A673 (cell line): ENCODE measurements at regions not wholly inside any gene's neighbourhood (a gene's known extent, or its start where the extent isn't known, plus 50 kb on each side); places are given as distances from the start of the nearest gene placed in this dataset.

Source experiments
- BruUV-seq: library from RNA; stranded (reverse); fragments of 400-500 nt; replicated peaks from 2 replicates; lab custom pipeline; 2021; lab: Mats Ljungman, UMichigan
- CTCF ChIA-PET: fragments of 300-600 bp; sonication (Branson Sonifier 250); formaldehyde crosslinking; loops from one replicate; lab custom pipeline; 2022; ENCODE audit warnings: antibody characterized with exemption; lab: Charles Lee
- POLR2A ChIA-PET: fragments of 300-600 bp; sonication (Branson Sonifier 250); formaldehyde crosslinking; loops from one replicate; lab custom pipeline; 2022; ENCODE audit warnings: antibody characterized with exemption; ENCODE audit not compliant: low non-redundant PET; lab: Charles Lee
- DNase-seq: peaks from one replicate; pipeline ENCODE4 v3.0.0-alpha.2; 2015; ENCODE audit warnings: low spot score
- H3K27ac ChIP-seq: fragments of 200-600 bp; sonication (generic); 2 replicates; pipeline ENCODE4 v1.5.1; 2016; ENCODE audit warnings: mixed run types, low read depth, mild to moderate bottlenecking, mixed read lengths, antibody characterized with exemption, low read length; ENCODE audit not compliant: poor library complexity, severe bottlenecking
- H3K27me3 ChIP-seq: fragments of 200-600 bp; sonication (generic); replicated peaks from 2 replicates; pipeline ENCODE4 v1.6.1; 2017; ENCODE audit warnings: mixed run types, low read depth, mild to moderate bottlenecking, mixed read lengths, antibody characterized with exemption, low read length; ENCODE audit not compliant: insufficient read depth, poor library complexity
- H3K36me3 ChIP-seq: fragments of 200-600 bp; sonication (generic); 2 replicates; pipeline ENCODE4 v1.6.1; 2016; ENCODE audit warnings: mixed run types, mild to moderate bottlenecking, mixed read lengths, antibody characterized with exemption, low read length; ENCODE audit not compliant: insufficient read depth, poor library complexity, severe bottlenecking
- H3K4me1 ChIP-seq: fragments of 200-600 bp; sonication (generic); 2 replicates; pipeline ENCODE4 v1.6.1; 2017; ENCODE audit warnings: mixed run types, mild to moderate bottlenecking, mixed read lengths, antibody characterized with exemption, low read length; ENCODE audit not compliant: insufficient read depth, poor library complexity, severe bottlenecking
- H3K4me3 ChIP-seq: fragments of 200-600 bp; sonication (generic); 2 replicates; pipeline ENCODE4 v1.5.1; 2016; ENCODE audit warnings: low read depth, mixed run types, mild to moderate bottlenecking, mixed read lengths, low read length; ENCODE audit not compliant: poor library complexity, severe bottlenecking
- H3K9me3 ChIP-seq: fragments of 200-600 bp; sonication (generic); 2 replicates; pipeline ENCODE4 v1.6.1; 2016; ENCODE audit warnings: mixed run types, low read depth, mild to moderate bottlenecking, mixed read lengths, antibody characterized with exemption, low read length; ENCODE audit not compliant: poor library complexity, severe bottlenecking
- EZH2 ChIP-seq: fragments of 200-600 bp; sonication (generic); IDR thresholded peaks from 2 replicates; pipeline ENCODE4 v1.6.1; 2017; ENCODE audit warnings: borderline replicate concordance, low read depth, mild to moderate bottlenecking, mixed read lengths, antibody characterized with exemption, low read length; ENCODE audit not compliant: poor library complexity, severe bottlenecking
- intact Hi-C: fragments of 100-400 bp; cut with micrococcal nuclease; formaldehyde crosslinking; loops from one replicate; pipeline ENCODE4 v1.10.0; 2022; ENCODE audit not compliant: unreplicated experiment
- TF ChIP-seq, protein P1 (sequence below): fragments of 300-800, 200-600 bp; sonication (generic); conservative IDR thresholded peaks from 2 replicates; pipeline ENCODE4 v1.5.1; 2017; ENCODE audit warnings: low read depth, mild to moderate bottlenecking, antibody characterized with exemption, low read length, moderate library complexity, mixed read lengths

DNA sequence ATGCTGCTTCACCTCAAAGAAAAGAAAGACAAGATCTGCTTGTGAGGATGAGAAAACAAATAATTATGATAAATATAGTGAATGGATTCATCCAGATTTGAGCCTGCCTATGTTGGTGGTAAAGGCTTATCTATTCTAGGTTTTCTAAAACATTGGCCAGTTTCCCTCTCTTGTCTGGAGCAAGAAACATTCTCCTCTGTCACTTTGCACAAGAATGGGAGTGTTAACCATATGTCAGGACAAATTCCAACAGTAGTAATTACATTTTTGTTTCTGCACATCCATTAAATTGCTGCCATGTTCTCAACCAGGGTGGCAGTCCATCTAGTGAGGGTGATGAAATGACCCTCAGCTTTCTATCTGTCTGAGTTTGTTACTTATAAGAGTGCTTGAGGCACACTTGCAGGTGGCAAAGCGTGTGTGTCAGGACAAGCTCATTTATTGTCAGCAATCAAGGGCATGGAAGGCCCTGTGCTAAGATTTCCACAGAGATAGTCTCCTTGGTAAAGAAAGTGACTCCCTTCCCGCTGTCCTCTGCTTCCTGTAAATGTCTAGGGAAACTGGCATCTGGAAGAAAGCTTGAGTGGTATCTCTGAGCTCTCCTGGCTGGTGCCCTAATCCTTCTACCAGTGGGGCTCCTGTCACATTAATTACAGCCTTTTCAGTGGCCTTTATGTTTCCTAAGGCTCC, 502.1 kb upstream of the FLRT2 start:
- CTCF ChIA-PET, result no interaction called here

DNA sequence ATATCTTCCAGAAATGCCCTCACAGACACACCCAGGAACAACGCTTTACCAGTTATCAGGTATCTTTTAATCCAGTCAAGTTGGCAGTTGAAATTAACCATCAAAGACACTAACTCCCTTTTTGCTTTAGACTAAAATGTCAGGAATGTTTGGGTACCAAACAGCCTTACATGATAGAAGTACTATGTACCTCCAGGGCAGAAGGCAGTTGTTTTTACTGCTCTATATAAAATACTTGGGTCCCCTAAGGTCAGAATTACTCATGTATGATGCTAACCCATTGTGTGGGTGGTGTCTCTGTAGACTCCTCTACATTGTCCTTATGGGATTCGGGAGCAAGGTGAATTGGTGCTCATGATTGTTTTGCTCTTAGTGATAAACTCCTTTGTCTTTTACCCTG, 492.5 kb upstream of the FLRT2 start:
- no peak overlapping the region for H3K27ac ChIP-seq
- TF ChIP-seq, protein P1, sequence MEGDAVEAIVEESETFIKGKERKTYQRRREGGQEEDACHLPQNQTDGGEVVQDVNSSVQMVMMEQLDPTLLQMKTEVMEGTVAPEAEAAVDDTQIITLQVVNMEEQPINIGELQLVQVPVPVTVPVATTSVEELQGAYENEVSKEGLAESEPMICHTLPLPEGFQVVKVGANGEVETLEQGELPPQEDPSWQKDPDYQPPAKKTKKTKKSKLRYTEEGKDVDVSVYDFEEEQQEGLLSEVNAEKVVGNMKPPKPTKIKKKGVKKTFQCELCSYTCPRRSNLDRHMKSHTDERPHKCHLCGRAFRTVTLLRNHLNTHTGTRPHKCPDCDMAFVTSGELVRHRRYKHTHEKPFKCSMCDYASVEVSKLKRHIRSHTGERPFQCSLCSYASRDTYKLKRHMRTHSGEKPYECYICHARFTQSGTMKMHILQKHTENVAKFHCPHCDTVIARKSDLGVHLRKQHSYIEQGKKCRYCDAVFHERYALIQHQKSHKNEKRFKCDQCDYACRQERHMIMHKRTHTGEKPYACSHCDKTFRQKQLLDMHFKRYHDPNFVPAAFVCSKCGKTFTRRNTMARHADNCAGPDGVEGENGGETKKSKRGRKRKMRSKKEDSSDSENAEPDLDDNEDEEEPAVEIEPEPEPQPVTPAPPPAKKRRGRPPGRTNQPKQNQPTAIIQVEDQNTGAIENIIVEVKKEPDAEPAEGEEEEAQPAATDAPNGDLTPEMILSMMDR, result no peak
- TF ChIP-seq EZH2, result no peak
- H3K9me3 ChIP-seq, result no peaks in the 10 kb centered on the region
- no peaks in the 10 kb centered on the region for H3K27me3 ChIP-seq
- ChIA-PET CTCF (no interaction called here), POLR2A (no interaction called here)
- H3K4me1 ChIP-seq, result peaks cover 9% of the 10 kb centered on the region
- DNase-seq, result no peak
- no peak overlapping the region for H3K4me3 ChIP-seq
- BruUV-seq, result no TSS peak
- H3K36me3 ChIP-seq, result no peaks in the 10 kb centered on the region
- intact Hi-C loops, result no loop called here

More for the DNA sequence above, 502.1 kb upstream of the FLRT2 start:
- no peaks in the 10 kb centered on the region for H3K36me3 ChIP-seq
- POLR2A ChIA-PET, result no interaction called here
- intact Hi-C loops, result no loop called here
- H3K27ac ChIP-seq, result no peak overlapping the region
- no peaks in the 10 kb centered on the region for H3K9me3 ChIP-seq
- TF ChIP-seq EZH2, result no peak
- TF ChIP-seq, protein P1, result no peak
- H3K4me1 ChIP-seq, result no peaks in the 10 kb centered on the region
- peak; percentile 10 for DNase-seq
- H3K27me3 ChIP-seq, result no peaks in the 10 kb centered on the region
- no peak overlapping the region for H3K4me3 ChIP-seq
- no TSS peak for BruUV-seq

- CTCF ChIA-PET, result no interaction called here
- DNase-seq, result peak; percentile 41
- Histone ChIP-seq H3K9me3 (no peaks in the 10 kb centered on the region), H3K4me1 (peaks cover 9% of the 10 kb centered on the region), H3K4me3 (no peak overlapping the region), H3K36me3 (no peaks in the 10 kb centered on the region), H3K27me3 (no peaks in the 10 kb centered on the region), H3K27ac (no peak overlapping the region)
- no TSS peak for BruUV-seq
- TF ChIP-seq, protein P1, result no peak
- no peak for TF ChIP-seq EZH2
- POLR2A ChIA-PET, result no interaction called here
- intact Hi-C loops, result no loop called here
Observed at GRCh38 chr14:85038526-85039352, 491.2 kb upstream of the FLRT2 start.
